ENCODE measurements at regions not wholly inside any gene's neighbourhood (a gene's known extent, or its start where the extent isn't known, plus 50 kb on each side); places are given as distances from the start of the nearest gene placed in this dataset.

- Histone ChIP-seq H3K27me3 (replicated peaks in 1 of 2; ENCODE audit: control insufficient read depth in 2 of 2, insufficient read depth in 2 of 2, low read length in 1 of 2) (no peaks in the 10 kb centered on the region), H3K4me3 (no peak overlapping the region), H3K36me3 (ENCODE audit: control insufficient read depth in 2 of 2, insufficient read depth in 2 of 2, low read length in 1 of 2) (no peaks in the 10 kb centered on the region), H4K20me1 (ENCODE audit: control insufficient read depth, insufficient read depth) (no peaks in the 10 kb centered on the region), H3K79me2 (ENCODE audit: control insufficient read depth, insufficient read depth, low read length) (no peaks in the 10 kb centered on the region), H3K4me2 (ENCODE audit: control insufficient read depth, insufficient read depth) (no peak overlapping the region), H3K9me3 (replicated peaks; ENCODE audit: control insufficient read depth, insufficient read depth, low read length) (no peaks in the 10 kb centered on the region), H3K4me1 (ENCODE audit: control insufficient read depth, insufficient read depth, low read length) (no peaks in the 10 kb centered on the region), H3K9ac (ENCODE audit: control insufficient read depth, insufficient read depth, low read length) (no peak overlapping the region), H3K27ac (ENCODE audit: control insufficient read depth, insufficient read depth) (no peak overlapping the region), H2AFZ (ENCODE audit: control insufficient read depth, low read depth, low read length) (no peak overlapping the region)
- ChIA-PET SMC1A (ENCODE audit: uncharacterized antibody, unreplicated experiment) (no interaction called here), RAD21 (ENCODE audit: unreplicated experiment) (no interaction called here), POLR2A (no interaction called here), CTCF (no interaction called here)
- ATAC-seq: no peak
- intact Hi-C loops (cut with micrococcal nuclease; ENCODE audit: unreplicated experiment): no loop called here
- in situ Hi-C loops (cut with MboI): no loop called here
- DNase-seq (ENCODE audit: low read depth, low spot score): no peak
- TF ChIP-seq MYC (IDR thresholded peaks at IDR 0.05; ENCODE audit: insufficient read depth, insufficient read length, insufficient replicate concordance, low read length, severe bottlenecking): no peak
- no peak for FAIRE-seq
- no TSS peak for BruUV-seq (replicated peaks)
These were observed 349.9 kb downstream of the PDHA2 start for GRCh38 chr4:96189761-96190160.

- H3K4me2 ChIP-seq (ENCODE audit: control insufficient read depth, insufficient read depth): no peak overlapping the region
- H3K9ac ChIP-seq (ENCODE audit: control insufficient read depth, insufficient read depth, low read length): no peak overlapping the region
- no peak overlapping the region for H3K27ac ChIP-seq (ENCODE audit: control insufficient read depth, insufficient read depth)
- in situ Hi-C loops (cut with MboI) (no loop called here), intact Hi-C loops (cut with micrococcal nuclease; ENCODE audit: unreplicated experiment) (no loop called here)
- CTCF ChIA-PET: interaction anchor here (0.7 kb wide), 1 partner anchor 8 kb away, joined by 4 read pairs; no protein-coding TSS in a partner anchor
- no peaks in the 10 kb centered on the region for H3K79me2 ChIP-seq (ENCODE audit: control insufficient read depth, insufficient read depth, low read length)
- H3K36me3 ChIP-seq (ENCODE audit: control insufficient read depth in 2 of 2, insufficient read depth in 2 of 2, low read length in 1 of 2): no peaks in the 10 kb centered on the region
- POLR2A ChIA-PET: no interaction called here
- RAD21 ChIA-PET (ENCODE audit: unreplicated experiment): no interaction called here
- no peak for DNase-seq (ENCODE audit: low read depth, low spot score)
- no peaks in the 10 kb centered on the region for H4K20me1 ChIP-seq (ENCODE audit: control insufficient read depth, insufficient read depth)
- no peak overlapping the region for H2AFZ ChIP-seq (ENCODE audit: control insufficient read depth, low read depth, low read length)
- no TSS peak for BruUV-seq (replicated peaks)
- no peaks in the 10 kb centered on the region for H3K9me3 ChIP-seq (replicated peaks; ENCODE audit: control insufficient read depth, insufficient read depth, low read length)
- no peaks in the 10 kb centered on the region for H3K4me1 ChIP-seq (ENCODE audit: control insufficient read depth, insufficient read depth, low read length)
- FAIRE-seq: no peak
- H3K27me3 ChIP-seq (replicated peaks in 1 of 2; ENCODE audit: control insufficient read depth in 2 of 2, insufficient read depth in 2 of 2, low read length in 1 of 2): no peaks in the 10 kb centered on the region
- ATAC-seq: no peak
- H3K4me3 ChIP-seq: no peak overlapping the region
- SMC1A ChIA-PET (ENCODE audit: uncharacterized antibody, unreplicated experiment): no interaction called here
- WGBS (ENCODE audit: insufficient coverage, insufficient replicate concordance, low lambda C conversion rate, missing lambda C conversion rate): 0% methylated on average over 1 of the region's 1 CpG
- TF ChIP-seq EP300 (IDR thresholded peaks at IDR 0.05; ENCODE audit: borderline replicate concordance in 1 of 2, control insufficient read depth in 1 of 2, low read depth in 2 of 2, low read length in 2 of 2) (no peak), ATF7 (IDR thresholded peaks at IDR 0.05; ENCODE audit: low read depth) (no peak), SREBF2 (IDR thresholded peaks at IDR 0.05; ENCODE audit: low read length) (no peak), ZNF622 (IDR thresholded peaks at IDR 0.05) (no peak), ZBTB40 (IDR thresholded peaks at IDR 0.05; ENCODE audit: borderline replicate concordance) (no peak), REST (IDR thresholded peaks at IDR 0.05; ENCODE audit: low read depth, low read length) (no peak), PKNOX1 (IDR thresholded peaks at IDR 0.05) (no peak)
These were observed 353.2 kb downstream of the PDHA2 start for GRCh38 chr4:96193061-96193460.

Data from GM12878 (cell line).